ENCODE measurements at regions not wholly inside any gene's neighbourhood (a gene's known extent, or its start where the extent isn't known, plus 50 kb on each side); places are given as distances from the start of the nearest gene placed in this dataset.

DNA sequence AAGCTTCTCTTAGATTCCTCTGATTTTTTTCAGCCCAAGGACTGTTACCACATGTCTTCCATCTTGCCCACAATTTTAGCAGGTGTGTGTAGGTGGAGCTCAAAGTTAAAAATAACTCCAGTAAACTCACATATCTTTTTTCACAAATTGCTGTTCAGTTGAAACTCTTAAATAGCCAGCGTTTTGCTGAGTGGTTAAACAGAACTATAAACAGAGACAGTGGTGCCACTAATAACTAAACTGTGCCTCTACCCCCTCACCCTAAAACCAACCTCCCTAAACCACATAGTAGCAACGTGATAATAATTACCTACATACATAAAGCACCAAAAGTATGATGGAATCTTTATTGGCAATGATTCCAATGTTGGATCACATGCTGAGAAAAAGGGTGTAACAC is 525.1 kb downstream of the PDCD6IP start:
- no peak for DNase-seq

DNA sequence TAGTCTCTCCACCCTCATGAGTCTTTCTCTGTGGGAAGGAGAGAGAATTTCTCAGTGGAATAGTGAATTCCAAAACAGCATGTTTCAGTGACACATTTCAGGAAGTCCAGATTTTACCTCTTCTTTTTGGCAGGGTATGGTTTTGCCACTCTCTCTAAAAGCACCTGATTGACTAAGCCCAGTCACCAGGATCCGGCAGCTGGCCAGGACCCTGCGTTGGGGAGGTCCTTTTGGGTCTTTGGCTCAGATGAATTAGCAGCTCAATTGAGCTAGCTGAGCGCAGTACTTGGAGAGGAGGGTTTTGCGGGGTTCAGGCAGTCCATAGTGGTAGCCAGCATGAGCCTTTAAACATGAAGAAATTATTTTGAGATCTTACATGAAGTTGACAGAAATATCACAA is 548.2 kb downstream of the PDCD6IP start:
- DNase-seq: no peak

- DNase-seq: no peak
Measured at GRCh38 chr3:34351882-34352777, 553.7 kb downstream of the PDCD6IP start.

- DNase-seq: no peak
Measured at GRCh38 chr3:34352778-34353331, 554.4 kb downstream of the PDCD6IP start.

- DNase-seq: no peak
Measured at GRCh38 chr3:34357461-34357860, 559.0 kb downstream of the PDCD6IP start.

GRCh38 chr3:34359064-34359463 is 560.6 kb downstream of the PDCD6IP start:
- no peak for DNase-seq

- no peak for DNase-seq
Measured at GRCh38 chr3:34360713-34361112, 562.3 kb downstream of the PDCD6IP start.

GRCh38 chr3:34361921-34362320 is 563.5 kb downstream of the PDCD6IP start:
- DNase-seq: no peak

- DNase-seq: no peak
Measured at GRCh38 chr3:34362910-34363309, 564.5 kb downstream of the PDCD6IP start.

- DNase-seq: no peak
Measured at GRCh38 chr3:34363881-34364280, 565.5 kb downstream of the PDCD6IP start.

GRCh38 chr3:34364335-34364734 is 565.9 kb downstream of the PDCD6IP start:
- no peak for DNase-seq

DNA sequence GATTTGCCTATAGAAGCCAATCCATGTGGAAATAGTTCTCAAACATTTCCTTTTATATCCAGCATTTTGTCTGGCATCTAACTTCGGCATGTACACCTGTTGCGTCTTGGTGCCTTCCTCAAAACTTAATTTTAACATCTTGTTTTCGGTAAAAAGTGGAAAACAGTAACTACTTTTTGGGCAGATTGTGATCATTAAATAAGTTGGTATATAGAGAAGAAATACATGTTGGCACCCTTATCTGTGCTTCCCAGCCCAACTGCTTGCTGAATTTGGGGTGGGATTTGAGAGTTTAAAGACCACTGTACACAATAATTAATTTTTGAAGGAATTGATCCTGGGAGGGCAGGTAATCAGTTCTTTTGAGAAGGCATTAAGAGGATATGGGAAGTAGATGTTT is 566.8 kb downstream of the PDCD6IP start:
- DNase-seq: no peak

GRCh38 chr3:34365771-34366170 is 567.3 kb downstream of the PDCD6IP start:
- DNase-seq: no peak

GRCh38 chr3:34367521-34367920 is 569.1 kb downstream of the PDCD6IP start:
- DNase-seq: no peak

GRCh38 chr3:34374521-34374920 is 576.1 kb downstream of the PDCD6IP start:
- DNase-seq: no peak

GRCh38 chr3:34376691-34377090 is 578.3 kb downstream of the PDCD6IP start:
- no peak for DNase-seq

- no peak for DNase-seq
Measured at GRCh38 chr3:34377961-34378360, 579.5 kb downstream of the PDCD6IP start.

- DNase-seq: no peak
Measured at GRCh38 chr3:34381243-34381642, 582.8 kb downstream of the PDCD6IP start.

DNA sequence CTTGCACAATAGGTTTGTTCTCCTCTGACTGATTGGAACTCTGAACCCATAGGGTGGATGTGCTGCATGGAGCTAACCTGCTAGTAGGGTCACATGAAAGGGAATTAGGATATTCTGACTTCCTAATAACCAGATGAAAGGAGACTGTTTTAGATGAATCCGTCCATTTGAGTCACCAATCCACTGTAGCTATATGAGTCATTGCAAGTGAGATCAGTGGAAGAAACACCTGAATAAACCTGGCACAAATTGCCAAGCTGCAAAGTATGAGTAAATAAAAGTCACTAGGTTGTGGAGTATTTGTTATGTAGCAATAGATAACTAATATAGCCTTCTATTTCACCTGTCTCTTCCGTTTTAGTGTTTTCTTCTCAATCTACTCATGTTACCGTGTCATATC is 584.4 kb downstream of the PDCD6IP start:
- no peak for DNase-seq

DNA sequence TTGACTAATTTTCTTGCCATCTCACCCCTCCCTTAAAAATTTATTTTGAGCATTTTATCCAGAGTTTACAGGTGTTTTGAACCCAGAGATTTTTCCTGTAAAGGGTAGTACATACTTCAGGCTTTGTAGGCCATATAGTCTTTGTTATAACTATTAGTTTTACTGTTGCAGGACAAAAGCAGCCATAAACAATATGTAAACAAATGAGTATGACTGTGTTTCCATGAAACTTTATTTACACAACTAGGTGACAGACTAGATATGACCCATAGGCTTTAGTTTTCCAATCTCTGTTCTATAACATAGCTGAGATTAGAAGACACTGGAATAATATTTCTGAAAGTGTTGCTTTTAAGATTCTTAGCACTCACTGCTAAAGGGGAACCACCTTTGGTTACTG is 587.9 kb downstream of the PDCD6IP start:
- DNase-seq: no peak

DNA sequence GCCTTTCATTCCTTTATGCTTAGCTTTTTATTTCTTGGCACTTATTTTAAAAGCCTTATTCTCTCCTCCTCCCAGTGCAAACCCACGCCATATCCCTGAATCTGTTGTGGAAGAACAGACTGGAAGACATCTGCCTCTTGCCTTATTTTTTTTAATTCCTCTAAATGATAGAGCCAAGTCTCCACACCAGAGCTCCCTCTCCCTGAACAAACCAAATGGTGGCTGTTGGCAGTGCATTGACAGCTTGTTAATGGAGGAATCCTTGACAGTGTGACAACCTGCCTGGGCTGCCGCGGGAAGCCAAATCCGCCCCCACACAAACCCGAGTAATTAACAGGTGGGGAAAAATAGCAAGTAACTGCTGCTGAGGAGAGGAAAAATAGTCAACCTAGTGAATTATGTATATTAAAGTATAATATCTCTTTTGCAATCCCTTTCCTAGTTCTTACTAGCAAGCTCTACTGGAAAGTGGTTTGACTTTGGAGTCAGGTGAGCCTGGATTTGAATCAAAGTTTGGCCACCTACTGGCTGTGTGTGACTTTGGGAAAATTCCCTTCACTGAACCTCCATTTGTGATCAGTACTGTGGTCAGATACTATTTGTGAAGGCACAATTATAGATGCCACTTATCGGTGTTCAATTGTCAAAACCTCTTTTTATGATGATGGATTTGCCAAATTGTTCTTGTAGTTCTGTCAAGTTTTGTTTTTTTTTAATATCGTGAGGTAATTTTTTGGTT is 589.6 kb downstream of the PDCD6IP start:
- no peak for DNase-seq

DNA sequence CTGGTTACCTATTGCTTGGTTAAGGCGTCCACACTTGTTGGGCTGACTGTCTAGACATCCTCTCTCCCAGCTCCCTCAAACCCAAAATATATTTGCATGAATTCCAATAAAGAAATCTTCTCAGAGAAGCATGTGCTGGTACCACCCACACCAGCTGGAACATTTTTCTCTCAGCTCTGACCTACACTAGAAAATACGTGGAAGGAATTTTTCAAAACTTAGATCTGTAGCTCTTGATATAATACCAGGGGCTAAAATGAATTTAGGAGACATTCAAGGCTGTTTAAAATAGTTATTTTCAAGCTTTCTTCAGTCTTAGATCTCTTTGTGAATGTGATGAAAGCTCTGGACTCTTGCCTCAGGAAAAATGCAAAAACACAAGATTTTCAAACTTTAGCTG is 590.4 kb downstream of the PDCD6IP start:
- DNase-seq: no peak

DNA sequence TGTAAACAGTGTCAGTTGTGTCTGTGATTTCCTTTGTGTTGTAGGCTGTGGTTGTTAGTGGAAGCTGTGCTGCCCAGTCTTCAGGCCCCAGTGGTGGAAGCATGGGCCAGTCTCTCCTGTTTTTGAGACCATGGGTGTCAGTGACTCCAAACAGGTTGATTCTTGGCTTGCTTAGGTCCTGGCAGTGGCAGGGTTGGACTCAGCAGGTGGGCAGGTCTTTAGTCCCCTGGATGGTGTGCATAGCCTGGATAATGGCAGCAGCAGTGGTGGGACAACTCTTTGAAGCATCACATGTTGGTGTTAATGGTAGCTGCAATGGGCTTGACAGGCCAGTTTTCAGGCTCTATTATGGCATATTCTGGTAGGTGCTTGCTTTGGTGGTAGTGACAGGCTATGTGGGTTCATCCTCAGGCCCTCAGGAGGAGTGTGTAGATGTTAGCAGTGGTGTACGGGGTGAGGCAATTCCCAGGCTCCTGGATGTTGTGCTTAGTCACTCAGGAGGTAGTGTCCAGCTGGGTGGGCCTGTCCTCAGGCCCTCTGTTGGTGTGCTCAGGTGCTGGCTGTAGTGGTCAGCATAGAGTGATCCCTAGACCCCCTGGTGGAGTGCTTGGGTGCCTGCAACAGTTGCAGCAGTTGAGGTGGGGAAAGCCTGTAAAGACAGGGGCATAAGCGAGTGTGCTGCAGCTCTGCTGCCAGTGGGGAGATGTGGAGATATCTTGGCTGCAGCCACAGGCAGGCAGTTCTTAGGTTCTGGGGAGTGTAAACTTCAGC is 596.7 kb downstream of the PDCD6IP start:
- DNase-seq: no peak
